ENCODE measurements at regions not wholly inside any gene's neighbourhood (a gene's known extent, or its start where the extent isn't known, plus 50 kb on each side); places are given as distances from the start of the nearest gene placed in this dataset.
"Not testable (repeated sequence)": the region's sequence is repeated elsewhere in the genome, so short reads cannot be mapped to it uniquely, and the experiment has no call there.

DNA sequence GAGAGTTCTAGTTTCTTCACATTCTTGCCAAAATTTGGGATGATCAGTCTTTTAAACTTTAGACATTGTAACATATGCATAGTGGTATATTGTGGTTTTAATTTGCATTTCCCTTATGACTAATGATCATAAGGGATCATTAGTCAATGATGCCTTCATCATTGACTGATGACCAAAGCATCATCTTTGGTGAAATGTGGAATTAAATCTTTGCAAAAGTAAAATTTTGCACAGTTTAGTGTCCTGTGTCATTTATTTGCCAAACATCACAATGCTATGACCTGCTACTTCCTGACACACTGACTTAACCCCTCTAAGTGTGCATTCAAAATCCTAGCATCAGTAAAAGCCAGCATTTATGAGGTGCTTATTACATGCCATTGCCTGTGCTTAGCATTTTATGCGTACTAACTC lies 58.9 kb upstream of the SLC1A4 start:
- Mint-ChIP-seq H3K9me3 (peaks cover 0 to 10% (median 4%) of the 10 kb centered on the region in 8 donors), H3K27ac (no peak overlapping the region), H3K36me3 (peaks cover 0 to 14% of the 10 kb centered on the region in 2 donors), H3K27me3 (peaks cover 2 to 4% of the 10 kb centered on the region in 2 donors), H3K4me1 (no peaks in the 10 kb centered on the region), H3K4me3 (no peak overlapping the region)
- H3K4me1 ChIP-seq (ENCODE audit: insufficient read depth, low read length) = no peaks in the 10 kb centered on the region
- no peaks in the 10 kb centered on the region for H3K9me3 ChIP-seq (ENCODE audit: control insufficient read depth in 1 of 2, low read length in 2 of 2)
- POLR2A ChIA-PET (ENCODE audit: partially characterized antibody) = no interaction called here
- DNase-seq = no peak
- no peaks in the 10 kb centered on the region for H3K36me3 ChIP-seq (ENCODE audit: insufficient read depth, low read length)
- H3K27me3 ChIP-seq (ENCODE audit: insufficient read depth, low read length) = no peaks in the 10 kb centered on the region
- H3K27ac ChIP-seq (ENCODE audit: low read depth, low read length) = no peak overlapping the region
- no peak overlapping the region for H3K4me3 ChIP-seq (ENCODE audit: low read length in 2 of 2)
- CTCF ChIA-PET (ENCODE audit: partially characterized antibody) = no interaction called here
- intact Hi-C loops (cut with micrococcal nuclease) = no loop called here

DNA sequence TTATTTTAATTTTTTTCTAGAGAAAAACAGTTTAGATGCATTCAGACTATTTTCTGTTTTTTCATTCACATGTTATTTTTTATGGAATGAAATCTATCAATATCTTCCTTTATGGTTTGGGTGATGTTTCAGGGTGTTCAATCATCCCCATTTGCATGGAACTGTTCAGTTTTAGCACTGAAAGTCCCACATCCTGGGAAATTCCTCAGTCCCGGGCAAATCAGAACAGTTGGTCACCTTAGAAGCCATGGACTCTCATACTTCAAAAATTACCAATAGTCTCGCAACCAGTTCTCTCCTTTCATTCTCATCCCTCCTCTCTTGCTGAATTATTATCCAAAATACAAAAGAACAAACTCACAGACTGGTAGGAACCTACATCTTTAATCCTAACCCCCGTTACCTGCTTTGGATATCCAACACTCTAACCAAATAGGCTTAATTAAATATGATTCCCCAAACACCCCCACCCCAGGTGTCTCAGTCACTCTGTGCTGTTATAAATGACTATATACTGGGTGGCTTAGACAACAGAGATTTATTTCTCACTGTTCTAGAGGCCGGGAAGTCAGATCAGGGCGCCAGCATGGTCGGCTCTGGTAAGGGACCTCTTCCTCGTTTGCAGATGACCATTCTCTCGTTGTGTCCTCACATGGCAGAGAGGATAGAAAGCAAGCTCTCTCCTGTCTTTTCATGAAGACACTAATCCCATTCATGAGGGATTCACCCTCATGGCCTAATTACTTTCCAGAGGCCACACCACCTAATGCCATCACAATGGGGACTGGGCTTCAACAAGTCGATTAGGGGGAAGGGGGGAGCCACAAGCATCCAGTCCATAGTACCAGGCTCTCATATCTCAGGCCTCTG lies 57.7 kb upstream of the SLC1A4 start:
- ChIA-PET POLR2A (ENCODE audit: partially characterized antibody) (no interaction called here), CTCF (ENCODE audit: partially characterized antibody) (interaction anchor here (0.6 to 1.3 kb wide), 3 partner anchors 12 to 14 kb away, joined by 3 to 4 read pairs (median 4); no protein-coding TSS in a partner anchor)
- Mint-ChIP-seq H3K27me3 (peaks cover 2 to 4% of the 10 kb centered on the region in 2 donors), H3K9me3 (peaks cover 0 to 5% (median 3%) of the 10 kb centered on the region in 8 donors), H3K4me3 (no peak overlapping the region), H3K4me1 (no peaks in the 10 kb centered on the region), H3K27ac (no peak overlapping the region), H3K36me3 (peaks cover 0 to 7% of the 10 kb centered on the region in 2 donors)
- intact Hi-C loops (cut with micrococcal nuclease) = no loop called here
- no peak for DNase-seq
- Histone ChIP-seq H3K36me3 (ENCODE audit: insufficient read depth, low read length) (no peaks in the 10 kb centered on the region), H3K9me3 (ENCODE audit: control insufficient read depth in 1 of 2, low read length in 2 of 2) (no peaks in the 10 kb centered on the region), H3K4me1 (ENCODE audit: insufficient read depth, low read length) (no peaks in the 10 kb centered on the region), H3K27ac (ENCODE audit: low read depth, low read length) (no peak overlapping the region), H3K27me3 (ENCODE audit: insufficient read depth, low read length) (no peaks in the 10 kb centered on the region), H3K4me3 (ENCODE audit: low read length in 2 of 2) (no peak overlapping the region)

DNA sequence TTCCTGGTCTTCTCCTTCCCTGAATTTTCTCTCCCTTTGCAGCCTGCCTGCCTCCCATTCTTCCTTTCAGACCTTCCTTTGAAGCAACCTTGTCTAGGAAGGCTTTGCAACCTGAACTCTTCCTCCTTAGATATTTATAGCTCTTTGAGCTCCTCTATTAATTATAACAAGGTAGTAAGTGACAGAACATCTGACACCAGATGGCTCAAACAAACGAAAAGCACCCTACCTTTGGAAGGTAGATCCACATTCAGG lies 57.2 kb upstream of the SLC1A4 start:
- Mint-ChIP-seq H3K4me1 (no peaks in the 10 kb centered on the region), H3K9me3 (peaks cover 0 to 5% (median 1%) of the 10 kb centered on the region in 8 donors), H3K27ac (no peak overlapping the region), H3K27me3 (peaks cover 2 to 4% of the 10 kb centered on the region in 2 donors), H3K36me3 (peaks cover 0 to 5% of the 10 kb centered on the region in 2 donors), H3K4me3 (no peak overlapping the region)
- intact Hi-C loops (cut with micrococcal nuclease) = no loop called here
- H3K36me3 ChIP-seq (ENCODE audit: insufficient read depth, low read length) = no peaks in the 10 kb centered on the region
- no peak overlapping the region for H3K4me3 ChIP-seq (ENCODE audit: low read length in 2 of 2)
- H3K4me1 ChIP-seq (ENCODE audit: insufficient read depth, low read length) = no peaks in the 10 kb centered on the region
- H3K27ac ChIP-seq (ENCODE audit: low read depth, low read length) = no peak overlapping the region
- no peaks in the 10 kb centered on the region for H3K27me3 ChIP-seq (ENCODE audit: insufficient read depth, low read length)
- DNase-seq = no peak
- POLR2A ChIA-PET (ENCODE audit: partially characterized antibody) = no interaction called here
- CTCF ChIA-PET (ENCODE audit: partially characterized antibody) = interaction anchor here (1.1 to 1.3 kb wide), 2 partner anchors 12 to 14 kb away, joined by 4 read pairs; no protein-coding TSS in a partner anchor
- no peaks in the 10 kb centered on the region for H3K9me3 ChIP-seq (ENCODE audit: control insufficient read depth in 1 of 2, low read length in 2 of 2)

DNA sequence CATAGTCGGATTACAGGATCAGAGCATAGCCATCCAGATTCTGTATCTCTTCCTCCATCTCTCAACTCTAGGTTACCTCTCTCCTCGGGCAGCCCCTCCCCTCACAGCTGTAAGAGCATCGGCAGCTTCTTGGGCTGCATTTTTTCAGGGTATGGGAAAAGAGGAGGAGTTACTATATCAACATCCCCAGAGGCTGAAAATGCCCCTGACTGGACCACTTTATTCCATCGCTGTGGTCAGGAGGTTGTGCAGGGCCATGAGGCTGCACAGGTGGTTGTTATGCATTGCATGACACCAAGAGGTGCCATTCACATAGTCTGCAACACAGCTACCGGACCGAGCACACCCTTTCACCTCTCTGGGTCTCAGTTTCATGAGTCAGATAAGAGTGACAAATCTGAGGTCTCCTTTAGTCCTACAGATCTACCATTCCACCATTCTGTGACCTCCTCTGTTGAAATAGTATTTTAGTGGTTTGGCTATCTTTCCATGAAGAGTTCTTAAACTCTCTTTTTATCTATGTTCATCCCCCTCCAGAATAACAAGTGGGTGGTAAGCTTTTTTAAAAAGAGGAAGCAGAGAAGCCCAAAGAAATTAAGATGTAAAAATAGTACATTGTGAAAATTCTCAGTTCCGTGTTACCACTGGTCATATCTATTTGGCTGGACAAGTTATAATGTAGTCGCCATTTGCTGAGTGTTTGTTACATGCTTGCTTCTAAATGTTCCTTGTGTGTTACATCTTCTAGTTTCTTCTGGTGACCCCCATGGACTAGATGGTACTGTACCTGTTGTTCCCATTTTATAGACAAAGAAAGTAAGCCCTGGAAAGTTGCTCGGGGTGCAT lies 56.6 kb upstream of the SLC1A4 start:
- Mint-ChIP-seq H3K27me3 (peaks cover 2 to 4% of the 10 kb centered on the region in 2 donors), H3K9me3 (peaks cover 0 to 2% (median 0%) of the 10 kb centered on the region in 8 donors), H3K36me3 (no peaks in the 10 kb centered on the region), H3K4me3 (no peak overlapping the region), H3K27ac (no peak overlapping the region), H3K4me1 (no peaks in the 10 kb centered on the region)
- intact Hi-C loops (cut with micrococcal nuclease) = no loop called here
- Histone ChIP-seq H3K36me3 (ENCODE audit: insufficient read depth, low read length) (no peaks in the 10 kb centered on the region), H3K4me3 (ENCODE audit: low read length in 2 of 2) (no peak overlapping the region), H3K4me1 (ENCODE audit: insufficient read depth, low read length) (no peaks in the 10 kb centered on the region), H3K9me3 (ENCODE audit: control insufficient read depth in 1 of 2, low read length in 2 of 2) (no peaks in the 10 kb centered on the region), H3K27me3 (ENCODE audit: insufficient read depth, low read length) (no peaks in the 10 kb centered on the region), H3K27ac (ENCODE audit: low read depth, low read length) (no peak overlapping the region)
- no peak for DNase-seq
- POLR2A ChIA-PET (ENCODE audit: partially characterized antibody) = no interaction called here
- CTCF ChIA-PET (ENCODE audit: partially characterized antibody) = interaction anchor here (1.1 to 1.3 kb wide), 2 partner anchors 13 to 15 kb away, joined by 4 read pairs; no protein-coding TSS in a partner anchor

DNA sequence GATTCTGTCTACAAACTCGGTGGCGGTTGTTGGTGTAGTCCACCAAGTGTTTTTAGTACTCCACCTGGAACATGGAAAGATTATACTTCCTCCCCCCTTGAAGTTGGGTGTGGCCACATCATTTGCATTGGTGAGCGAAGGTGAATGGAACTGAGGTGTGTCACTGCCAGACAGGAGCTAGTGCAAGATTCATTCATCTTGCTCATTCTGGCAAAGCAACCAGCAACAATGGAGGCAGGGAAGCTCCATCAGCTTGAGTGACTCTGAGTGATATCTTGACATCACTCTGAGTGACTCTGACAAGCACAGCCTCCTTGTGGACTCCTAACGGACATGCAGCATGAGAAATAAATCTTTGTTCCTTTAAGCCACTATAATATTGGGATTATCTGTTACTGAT lies 54.7 kb upstream of the SLC1A4 start:
- Histone ChIP-seq H3K27me3 (ENCODE audit: insufficient read depth, low read length) (no peaks in the 10 kb centered on the region), H3K4me1 (ENCODE audit: insufficient read depth, low read length) (peaks cover 7% of the 10 kb centered on the region), H3K27ac (ENCODE audit: low read depth, low read length) (no peak overlapping the region), H3K9me3 (ENCODE audit: control insufficient read depth in 1 of 2, low read length in 2 of 2) (no peaks in the 10 kb centered on the region), H3K4me3 (ENCODE audit: low read length in 2 of 2) (no peak overlapping the region), H3K36me3 (ENCODE audit: insufficient read depth, low read length) (no peaks in the 10 kb centered on the region)
- H3K9me3 Mint-ChIP-seq = peaks cover 0 to 2% (median 0%) of the 10 kb centered on the region in 8 donors
- no peak for DNase-seq
- ChIA-PET CTCF (ENCODE audit: partially characterized antibody) (interaction anchor here (0.9 kb wide), 1 partner anchor 16 kb away, joined by 4 read pairs; no protein-coding TSS in a partner anchor), POLR2A (ENCODE audit: partially characterized antibody) (no interaction called here)
- H3K27me3 Mint-ChIP-seq = peaks cover 2 to 4% of the 10 kb centered on the region in 2 donors
- intact Hi-C loops (cut with micrococcal nuclease) = no loop called here
- H3K27ac Mint-ChIP-seq = no peak overlapping the region
- peaks cover 8 to 11% (median 10%) of the 10 kb centered on the region in 4 donors for H3K4me1 Mint-ChIP-seq
- no peaks in the 10 kb centered on the region for H3K36me3 Mint-ChIP-seq
- H3K4me3 Mint-ChIP-seq = no peak overlapping the region

DNA sequence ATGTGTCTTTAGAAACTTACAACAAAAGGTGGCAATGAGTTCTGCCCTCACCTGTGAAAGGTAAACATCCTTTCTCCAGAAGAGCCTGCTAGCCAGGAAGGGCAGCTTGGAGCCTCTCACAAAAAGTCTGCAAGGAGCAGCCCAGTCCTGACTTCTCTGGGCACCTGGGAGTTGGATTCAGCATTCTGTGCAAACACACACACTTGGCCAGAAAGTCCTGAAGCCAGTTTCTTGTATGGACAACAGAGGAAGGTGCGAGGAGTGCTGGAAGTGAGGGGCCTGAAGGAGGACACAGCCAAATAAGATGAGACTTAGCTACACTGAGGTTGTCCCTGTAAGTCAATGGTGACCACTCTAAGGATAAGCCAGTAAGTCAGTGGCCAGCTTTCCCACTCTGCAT lies 52.4 kb upstream of the SLC1A4 start:
- peaks cover 12 to 19% (median 17%) of the 10 kb centered on the region in 4 donors for H3K4me1 Mint-ChIP-seq
- Histone ChIP-seq H3K36me3 (ENCODE audit: insufficient read depth, low read length) (no peaks in the 10 kb centered on the region), H3K27me3 (ENCODE audit: insufficient read depth, low read length) (no peaks in the 10 kb centered on the region), H3K4me1 (ENCODE audit: insufficient read depth, low read length) (peaks cover 10% of the 10 kb centered on the region), H3K27ac (ENCODE audit: low read depth, low read length) (no peak overlapping the region), H3K4me3 (ENCODE audit: low read length in 2 of 2) (no peak overlapping the region), H3K9me3 (ENCODE audit: control insufficient read depth in 1 of 2, low read length in 2 of 2) (no peaks in the 10 kb centered on the region)
- H3K36me3 Mint-ChIP-seq = no peaks in the 10 kb centered on the region
- ChIA-PET CTCF (ENCODE audit: partially characterized antibody) (interaction anchor here (0.9 kb wide), 1 partner anchor 17 kb away, joined by 3 read pairs; no protein-coding TSS in a partner anchor), POLR2A (ENCODE audit: partially characterized antibody) (no interaction called here)
- intact Hi-C loops (cut with micrococcal nuclease) = no loop called here
- H3K9me3 Mint-ChIP-seq = peaks cover 0 to 2% (median 0%) of the 10 kb centered on the region in 8 donors
- DNase-seq = no peak
- H3K27me3 Mint-ChIP-seq = peaks cover 2 to 3% of the 10 kb centered on the region in 2 donors
- H3K4me3 Mint-ChIP-seq = no peak overlapping the region
- no peak overlapping the region for H3K27ac Mint-ChIP-seq

DNA sequence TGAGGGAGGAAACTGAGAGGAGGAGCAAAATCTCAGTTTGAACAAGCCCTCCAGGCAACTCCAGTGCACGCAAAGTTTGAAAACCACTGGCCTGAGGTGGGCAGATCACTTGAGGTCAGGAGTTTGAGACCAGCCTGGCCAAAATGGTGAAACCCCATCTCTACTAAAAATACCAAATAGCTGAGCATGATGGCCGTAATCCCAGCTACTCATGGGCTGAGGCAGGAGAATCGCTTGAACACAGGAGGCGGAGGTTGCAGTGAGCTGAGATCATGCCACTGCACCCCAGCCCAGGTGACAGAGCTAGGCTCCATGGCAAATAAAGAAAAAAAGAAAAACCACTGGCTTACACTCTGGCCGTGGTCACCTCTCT lies 51.9 kb upstream of the SLC1A4 start:
- DNase-seq; intact Hi-C loops (cut with micrococcal nuclease); H3K27me3 Mint-ChIP-seq; H3K27ac Mint-ChIP-seq; H3K36me3 Mint-ChIP-seq; H3K27me3 ChIP-seq (ENCODE audit: insufficient read depth, low read length); POLR2A ChIA-PET (ENCODE audit: partially characterized antibody); H3K4me1 ChIP-seq (ENCODE audit: insufficient read depth, low read length); H3K36me3 ChIP-seq (ENCODE audit: insufficient read depth, low read length); H3K4me3 Mint-ChIP-seq; H3K4me3 ChIP-seq (ENCODE audit: low read length in 2 of 2); H3K9me3 Mint-ChIP-seq; H3K9me3 ChIP-seq (ENCODE audit: control insufficient read depth in 1 of 2, low read length in 2 of 2); H3K27ac ChIP-seq (ENCODE audit: low read depth, low read length): not testable (repeated sequence)
- CTCF ChIA-PET (ENCODE audit: partially characterized antibody) = interaction anchor here (0.9 to 1.5 kb wide), 3 partner anchors 18 to 22 kb away, joined by 3 to 7 read pairs (median 4); no protein-coding TSS in a partner anchor
- peaks cover 12 to 21% (median 17%) of the 10 kb centered on the region in 4 donors for H3K4me1 Mint-ChIP-seq
